ENCODE measurements at regions not wholly inside any gene's neighbourhood (a gene's known extent, or its start where the extent isn't known, plus 50 kb on each side); places are given as distances from the start of the nearest gene placed in this dataset.

DNA sequence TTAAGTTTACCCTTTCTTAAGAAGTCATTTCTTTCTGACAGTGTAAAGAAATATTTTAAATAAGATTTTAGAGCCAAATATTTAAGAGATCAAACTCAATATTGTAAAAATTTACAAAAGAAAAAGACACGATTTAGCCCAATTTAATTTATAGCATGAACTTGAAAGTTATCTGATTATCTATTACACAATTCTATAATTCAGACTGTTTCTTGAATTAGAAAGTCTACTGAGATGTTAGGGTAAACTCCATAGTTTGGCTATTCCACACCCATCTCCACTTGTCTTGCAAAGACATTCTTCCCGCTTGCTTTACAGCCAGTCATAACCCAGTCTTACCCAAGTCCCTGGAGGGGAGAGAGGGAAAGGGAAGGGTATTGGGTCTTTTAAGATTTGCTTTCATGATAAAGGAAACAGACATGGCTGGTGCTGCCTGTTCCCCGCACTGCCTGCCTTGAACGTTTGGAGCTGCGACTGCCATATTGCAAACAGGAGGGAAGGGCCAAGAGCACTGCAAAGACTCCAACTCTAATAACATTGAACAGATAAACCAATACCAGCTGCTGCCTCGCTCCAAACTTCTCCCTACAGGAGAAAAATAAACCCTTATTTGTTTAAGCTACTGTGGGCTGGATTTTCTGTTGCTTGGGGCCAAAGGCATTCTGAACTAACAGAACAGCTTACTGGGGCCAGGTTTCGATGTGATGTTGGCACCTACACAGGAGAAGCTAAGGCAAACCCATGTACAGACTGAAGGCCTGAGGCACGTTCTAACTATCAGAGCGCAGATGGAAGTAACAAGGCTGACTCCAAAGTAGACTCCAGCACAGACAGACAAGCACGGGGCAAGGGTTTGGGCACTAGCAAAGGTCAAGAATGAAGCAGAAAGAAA, 552.3 kb upstream of the JARID2 start:
- no peak for DNase-seq (ENCODE audit: low read depth in 2 of 2)

GRCh38 chr6:14694308-14694707, 551.6 kb upstream of the JARID2 start:
- DNase-seq (ENCODE audit: low read depth in 2 of 2): no peak

DNA sequence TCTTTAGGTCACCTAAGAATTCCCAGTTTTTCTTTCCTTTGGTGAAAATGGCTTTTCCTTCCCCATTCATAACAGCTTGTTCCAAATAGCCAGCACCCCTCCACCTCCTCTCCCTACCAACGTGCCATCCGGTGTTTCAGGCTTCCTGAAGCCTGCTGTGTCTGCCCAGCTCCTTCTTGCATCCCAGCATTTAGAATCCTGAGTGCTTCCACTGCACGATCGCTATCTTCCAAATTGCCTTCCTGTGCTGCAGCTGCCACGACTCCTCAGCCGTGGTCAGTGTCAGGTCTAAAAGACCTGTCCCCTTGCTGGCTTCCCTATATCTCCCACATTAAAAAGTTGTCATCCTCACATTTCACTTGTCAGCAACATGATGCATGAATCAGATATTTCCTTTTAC, 550.3 kb upstream of the JARID2 start:
- DNase-seq (ENCODE audit: low read depth in 2 of 2): no peak

DNA sequence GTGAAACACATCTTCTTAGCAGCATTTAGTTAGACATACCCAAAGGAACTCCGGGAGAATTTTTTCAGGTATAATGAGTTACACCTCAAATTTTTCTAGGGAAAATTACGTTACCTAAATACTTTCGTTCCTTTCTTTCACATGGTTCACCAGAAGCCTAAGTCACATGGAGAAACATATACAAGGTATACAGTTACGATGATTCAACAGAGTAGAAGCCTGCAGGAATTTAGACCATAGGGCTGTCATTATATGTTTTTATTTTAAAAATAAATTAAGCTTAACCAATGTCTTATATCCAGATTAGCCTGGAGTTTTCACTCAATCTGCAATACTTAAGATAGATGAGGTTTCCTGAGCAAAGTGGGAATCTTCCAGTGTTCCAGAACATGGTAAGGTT, 549.5 kb upstream of the JARID2 start:
- no peak for DNase-seq (ENCODE audit: low read depth in 2 of 2)

DNA sequence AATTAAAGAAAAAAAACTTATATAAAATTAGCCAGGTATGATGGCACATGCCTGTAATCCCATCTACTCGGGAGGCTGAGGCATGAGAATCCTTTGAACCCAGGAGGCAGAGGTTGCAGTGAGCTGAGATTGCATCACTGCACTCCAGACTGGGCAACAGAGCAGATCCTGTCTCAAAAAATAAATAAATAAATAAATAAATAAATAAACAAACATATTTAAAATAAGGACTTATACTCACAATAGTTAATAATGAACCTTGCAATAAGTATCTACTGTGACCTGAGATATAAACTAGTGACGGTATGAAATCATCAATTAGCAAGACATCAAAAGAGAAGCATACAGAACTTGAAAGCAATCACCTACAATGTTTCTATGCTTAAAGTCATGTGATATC, 548.4 kb upstream of the JARID2 start:
- DNase-seq (ENCODE audit: low read depth in 2 of 2): no peak

- DNase-seq (ENCODE audit: low read depth in 2 of 2): no peak
Observed at GRCh38 chr6:14699803-14700601, 545.9 kb upstream of the JARID2 start.

DNA sequence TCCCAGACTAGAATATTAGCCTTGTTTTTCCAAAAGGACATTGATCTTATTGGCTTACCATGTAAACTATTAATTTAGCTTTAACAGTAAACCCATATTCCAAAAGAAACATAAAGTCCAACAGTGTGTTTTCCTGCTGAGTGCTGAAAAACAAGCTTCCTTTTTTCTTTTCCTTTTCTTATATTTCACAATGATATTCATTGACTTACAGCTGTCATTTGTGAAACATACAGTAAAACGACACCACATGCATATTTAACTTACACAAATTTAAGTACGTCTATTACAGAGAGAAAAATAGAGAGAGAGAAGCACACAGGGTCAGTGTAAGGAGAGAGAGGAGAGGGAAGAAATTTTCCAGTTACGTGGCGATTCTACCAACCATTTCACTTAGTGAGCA, 543.9 kb upstream of the JARID2 start:
- DNase-seq (ENCODE audit: low read depth in 2 of 2): no peak

GRCh38 chr6:14702678-14703077, 543.2 kb upstream of the JARID2 start:
- DNase-seq (ENCODE audit: low read depth in 2 of 2): no peak

DNA sequence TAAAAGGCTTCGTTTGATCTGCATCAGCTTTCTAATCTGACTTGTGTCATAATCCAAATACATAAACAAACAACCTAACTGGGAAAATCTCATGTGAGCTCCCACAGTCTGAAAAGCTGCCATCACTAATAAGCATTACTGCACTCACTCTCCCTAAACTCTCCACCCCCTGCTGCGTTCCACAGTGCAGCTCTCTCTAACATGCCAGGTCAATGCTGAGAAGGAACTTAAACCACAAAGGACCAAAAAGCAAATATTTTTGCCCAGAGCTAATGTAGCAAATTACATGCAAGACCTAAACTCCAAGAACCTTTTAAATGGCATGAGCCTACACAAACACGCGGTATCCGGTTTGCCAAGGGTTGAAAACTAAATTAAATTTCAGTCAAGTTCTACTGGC, 542.3 kb upstream of the JARID2 start:
- no peak for DNase-seq (ENCODE audit: low read depth in 2 of 2)

GRCh38 chr6:14704383-14705271, 541.2 kb upstream of the JARID2 start:
- no peak for DNase-seq (ENCODE audit: low read depth in 2 of 2)

- no peak for DNase-seq (ENCODE audit: low read depth in 2 of 2)
Observed at GRCh38 chr6:14705841-14706377, 540.0 kb upstream of the JARID2 start.

DNA sequence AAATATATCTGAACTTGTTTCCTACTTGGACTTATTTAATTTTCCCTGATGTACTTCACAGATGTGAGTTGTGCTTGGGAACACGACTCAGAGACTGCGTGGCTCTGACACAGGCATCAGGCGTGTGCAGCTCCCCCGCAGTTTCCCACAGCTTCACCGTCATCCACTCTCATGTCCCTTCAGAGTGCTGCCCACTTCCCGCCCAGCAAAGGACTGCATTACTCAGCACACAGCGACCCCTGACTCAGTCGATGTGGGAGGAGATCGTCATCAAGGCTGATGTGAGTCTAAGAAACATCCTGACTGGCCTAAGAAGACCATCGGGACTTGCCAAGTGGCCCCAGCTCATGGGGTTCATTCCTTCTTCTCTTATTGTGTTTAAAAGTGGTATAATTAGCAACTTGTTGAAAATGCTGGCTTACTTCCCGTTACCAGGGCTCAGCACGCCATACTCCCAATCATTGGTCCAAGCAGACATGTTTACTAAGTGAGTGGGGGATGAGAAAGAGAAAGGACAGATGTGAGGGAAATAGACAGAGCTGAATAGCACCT, 539.4 kb upstream of the JARID2 start:
- no peak for DNase-seq (ENCODE audit: low read depth in 2 of 2)

GRCh38 chr6:14707276-14707675, 538.6 kb upstream of the JARID2 start:
- no peak for DNase-seq (ENCODE audit: low read depth in 2 of 2)

DNA sequence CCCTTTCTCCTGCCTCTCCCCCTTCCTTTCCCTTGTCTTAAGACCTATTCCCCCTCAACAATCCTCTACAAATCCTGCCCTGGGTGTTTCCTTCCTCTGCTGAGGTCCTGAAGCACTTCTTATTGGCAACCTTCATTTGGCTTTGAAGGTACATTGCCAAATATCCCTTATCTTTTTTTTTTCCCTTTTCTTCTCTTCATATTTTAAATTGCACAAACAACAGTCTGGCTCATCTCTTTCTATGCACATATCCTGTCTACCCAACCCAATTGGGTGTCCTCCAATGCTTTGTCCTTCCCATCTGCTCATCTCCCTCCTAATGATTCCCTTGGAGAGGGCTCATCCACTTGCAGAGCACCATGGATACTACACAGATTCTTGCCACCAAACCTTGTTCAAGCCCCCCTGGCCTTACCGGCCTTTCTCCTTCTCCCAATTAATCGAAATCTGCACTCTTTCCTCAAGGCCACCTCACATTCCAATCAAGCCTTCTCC, 537.9 kb upstream of the JARID2 start:
- no peak for DNase-seq (ENCODE audit: low read depth in 2 of 2)

DNA sequence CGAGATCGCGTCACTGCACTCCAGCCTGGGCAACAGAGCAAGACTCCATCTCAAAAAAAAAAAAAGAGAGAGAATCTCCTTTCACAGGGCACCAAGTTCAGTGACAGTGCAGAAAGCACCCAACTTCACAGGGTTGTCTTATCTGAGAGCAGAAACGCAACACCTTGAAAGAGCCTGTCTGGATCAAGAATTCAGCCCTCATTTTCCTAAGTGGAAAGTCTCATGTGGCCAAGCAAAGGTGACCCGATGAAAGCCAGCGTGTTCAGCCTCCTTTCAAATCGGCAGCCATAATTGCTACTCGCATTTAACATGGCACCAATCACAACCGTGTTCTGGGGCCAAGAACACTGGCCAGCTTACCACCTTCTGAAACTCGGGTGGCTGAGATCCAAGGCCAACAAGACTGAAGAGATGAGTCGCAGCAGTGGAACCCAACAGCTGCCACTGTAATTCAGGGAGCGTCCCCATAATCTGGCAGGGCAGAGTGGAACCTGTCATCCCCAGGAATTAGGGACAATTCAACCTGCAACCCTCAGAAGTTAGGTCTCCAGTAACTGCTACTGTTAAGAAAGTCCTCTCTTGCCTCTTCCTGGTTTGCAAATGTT, 536.7 kb upstream of the JARID2 start:
- DNase-seq (ENCODE audit: low read depth in 2 of 2): no peak

DNA sequence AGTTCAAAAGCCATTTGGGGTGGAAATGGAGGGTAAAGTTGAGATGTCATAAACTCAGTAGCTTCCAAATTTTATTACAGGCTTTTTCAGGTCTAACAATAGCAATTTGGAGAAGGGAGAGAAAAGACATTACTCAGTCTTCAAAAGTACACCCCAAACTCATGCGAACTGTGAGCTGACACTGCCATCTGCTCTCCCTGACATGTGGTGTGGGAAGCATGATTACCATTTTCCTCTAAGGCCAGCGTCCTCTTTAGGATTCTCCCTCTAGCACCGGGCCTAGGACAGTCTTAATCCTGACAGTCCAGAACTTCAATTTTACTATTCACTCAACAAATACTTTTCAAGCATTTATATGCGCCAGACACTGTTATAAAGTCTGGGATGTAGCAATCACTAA, 536.0 kb upstream of the JARID2 start:
- DNase-seq (ENCODE audit: low read depth in 2 of 2): no peak

GRCh38 chr6:14710421-14710820, 535.4 kb upstream of the JARID2 start:
- DNase-seq (ENCODE audit: low read depth in 2 of 2): no peak

- no peak for DNase-seq (ENCODE audit: low read depth in 2 of 2)
Observed at GRCh38 chr6:14711056-14711703, 534.7 kb upstream of the JARID2 start.

GRCh38 chr6:14711704-14712379, 534.0 kb upstream of the JARID2 start:
- DNase-seq (ENCODE audit: low read depth in 2 of 2): no peak
